Medulla oblongata (tissue), 1 donor: ENCODE measurements at regions not wholly inside any gene's neighbourhood (a gene's known extent, or its start where the extent isn't known, plus 50 kb on each side); places are given as distances from the start of the nearest gene placed in this dataset.
A peak's percentile ranks its signal among the peaks of the same experiment; 100 is the strongest.
"Not testable (repeated sequence)": the region's sequence is repeated elsewhere in the genome, so short reads cannot be mapped to it uniquely, and the experiment has no call there.

Source experiments
- DNase-seq: peaks from one replicate; pipeline ENCODE4 v3.0.0-alpha.2; 2015; ENCODE audit errors: extremely low spot score

DNA sequence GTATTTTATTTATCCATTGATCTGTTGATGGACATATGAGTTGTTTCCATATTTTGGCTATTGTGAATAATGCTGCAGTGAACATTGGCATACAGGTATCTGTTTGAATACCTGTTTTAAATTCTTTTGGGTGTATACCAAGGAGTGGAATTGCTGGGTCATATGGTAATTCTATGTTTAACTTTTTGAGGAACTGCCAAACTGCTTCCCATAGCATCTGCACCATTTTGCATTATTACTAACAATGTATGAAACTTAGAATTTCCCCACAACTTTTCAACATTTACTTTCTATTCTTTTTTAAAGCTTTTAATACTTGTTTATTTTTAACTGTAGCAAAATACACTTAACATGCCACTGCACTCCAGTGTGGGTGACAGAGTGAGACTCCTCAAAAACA is 57.0 kb upstream of the MSN start:
- no peak for DNase-seq

DNA sequence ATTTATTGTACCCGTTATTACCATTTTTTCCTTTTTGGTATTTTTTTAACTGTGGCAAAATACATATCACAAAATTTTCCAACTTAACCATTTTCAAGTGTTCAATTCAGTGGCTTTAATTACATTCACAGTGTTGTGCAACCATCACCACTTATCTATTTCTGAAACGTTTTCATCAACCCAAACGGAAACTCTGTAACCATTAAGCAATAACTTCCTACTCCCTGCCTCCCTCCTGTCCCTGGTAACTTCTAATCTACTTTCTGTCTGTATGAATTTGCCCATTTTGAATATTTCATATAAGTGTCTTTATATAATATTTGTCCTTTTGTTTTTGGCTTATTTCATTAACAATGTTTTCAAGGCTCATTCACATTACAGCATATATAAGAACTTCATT is 57.4 kb upstream of the MSN start:
- peak; percentile 21 for DNase-seq

GRCh38 chrX:65609237-65609636 is 58.2 kb upstream of the MSN start:
- no peak for DNase-seq

DNA sequence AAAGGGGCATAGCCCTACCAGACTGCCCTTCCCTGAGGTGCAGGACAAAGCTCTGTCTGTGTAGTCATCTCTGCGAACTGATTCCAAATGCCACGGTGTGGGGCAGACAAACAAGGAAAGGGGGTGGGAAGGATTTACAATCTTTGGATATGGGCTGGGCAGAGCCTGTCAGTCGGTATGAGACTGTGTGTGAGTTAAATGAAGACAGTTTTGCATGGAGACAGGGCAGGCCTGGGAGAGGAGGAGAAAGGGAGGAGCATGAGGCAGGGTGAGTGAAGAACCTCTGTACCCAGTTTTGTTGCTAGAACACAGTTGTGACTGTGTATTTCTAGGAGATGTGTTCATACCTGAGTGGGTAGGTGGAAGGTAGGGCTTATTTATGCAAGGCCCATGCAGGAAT is 59.4 kb upstream of the MSN start:
- no peak for DNase-seq

- no peak for DNase-seq
These were observed 60.2 kb upstream of the MSN start for GRCh38 chrX:65607070-65607742.

DNA sequence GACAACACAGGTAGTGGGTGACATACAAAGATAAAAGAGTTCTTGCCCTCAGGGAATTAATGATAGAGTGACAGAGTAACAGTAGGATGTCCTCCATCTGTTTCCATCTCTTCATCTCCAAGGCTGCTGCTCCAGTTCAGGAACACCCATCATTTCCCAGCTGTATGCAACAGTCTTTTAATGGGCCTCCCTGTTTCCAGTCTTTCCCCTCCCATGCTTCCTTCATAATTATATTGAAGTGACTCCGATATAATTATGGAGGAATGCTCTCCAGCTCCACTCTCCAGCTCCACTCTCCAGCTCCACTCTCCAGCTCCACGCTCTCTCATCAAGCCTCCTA is 65.3 kb upstream of the MSN start:
- DNase-seq = no peak

DNA sequence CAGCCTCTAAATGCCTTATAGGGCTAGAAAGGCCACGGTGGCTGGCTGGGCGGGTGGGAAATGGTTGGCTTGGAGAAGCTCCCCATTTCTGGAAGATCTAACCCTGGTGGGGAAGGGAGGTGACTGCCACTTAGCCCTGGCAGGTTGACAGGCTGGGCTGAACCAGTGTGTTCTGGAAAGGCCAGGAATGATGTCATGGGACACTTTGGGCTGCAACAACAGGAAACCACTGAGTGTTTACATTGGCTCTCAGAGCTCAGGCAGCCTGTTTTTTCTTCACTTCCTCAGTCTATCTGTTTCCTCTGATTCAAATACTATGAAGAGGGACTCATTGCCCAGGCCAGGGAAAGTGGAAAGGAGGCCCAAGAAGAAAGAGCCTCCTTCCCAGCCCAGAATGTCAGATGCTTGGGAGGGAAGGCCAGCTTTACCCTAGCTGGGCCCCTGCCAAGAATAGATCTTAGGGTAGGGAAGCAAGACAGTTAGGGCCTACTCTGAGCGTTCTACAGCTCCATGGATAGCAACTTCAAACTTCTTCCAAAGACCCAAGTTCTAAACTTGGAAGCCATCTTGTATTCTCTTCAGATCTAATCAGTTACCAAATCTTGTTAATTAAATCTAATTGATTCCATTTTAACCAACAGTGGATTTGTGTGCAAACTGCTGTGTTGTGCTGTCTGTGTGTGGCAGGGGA is 65.8 kb upstream of the MSN start:
- DNase-seq = peak; percentile 76

DNA sequence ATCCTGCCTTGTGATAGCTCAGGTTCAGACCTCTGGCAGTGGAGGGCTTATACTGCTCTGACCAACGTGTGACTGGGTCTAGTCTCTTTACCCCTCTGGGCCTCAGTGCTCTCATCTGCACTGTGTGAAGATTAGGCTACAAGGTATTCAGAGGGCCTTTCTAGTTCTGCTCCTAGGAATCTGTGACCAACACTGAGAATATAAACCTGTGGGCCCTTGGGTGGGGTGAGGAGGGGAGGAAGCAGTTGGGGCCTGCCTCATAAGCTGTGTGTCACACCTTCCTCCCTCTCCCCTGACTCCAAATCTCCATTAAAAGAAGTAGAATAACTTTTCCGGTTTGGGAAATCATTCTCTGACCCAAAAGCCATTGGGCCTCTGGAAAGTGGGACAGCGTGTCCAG is 66.3 kb upstream of the MSN start:
- DNase-seq = no peak

- no peak for DNase-seq
These were observed 65.5 kb upstream of the LAS1L start for GRCh38 chrX:65600106-65600505.

- DNase-seq = no peak
These were observed 64.1 kb upstream of the LAS1L start for GRCh38 chrX:65598559-65599147.

- DNase-seq = no peak
These were observed 61.9 kb upstream of the LAS1L start for GRCh38 chrX:65596270-65597034.

GRCh38 chrX:65595460-65595876 is 60.9 kb upstream of the LAS1L start:
- peak; percentile 95 for DNase-seq

DNA sequence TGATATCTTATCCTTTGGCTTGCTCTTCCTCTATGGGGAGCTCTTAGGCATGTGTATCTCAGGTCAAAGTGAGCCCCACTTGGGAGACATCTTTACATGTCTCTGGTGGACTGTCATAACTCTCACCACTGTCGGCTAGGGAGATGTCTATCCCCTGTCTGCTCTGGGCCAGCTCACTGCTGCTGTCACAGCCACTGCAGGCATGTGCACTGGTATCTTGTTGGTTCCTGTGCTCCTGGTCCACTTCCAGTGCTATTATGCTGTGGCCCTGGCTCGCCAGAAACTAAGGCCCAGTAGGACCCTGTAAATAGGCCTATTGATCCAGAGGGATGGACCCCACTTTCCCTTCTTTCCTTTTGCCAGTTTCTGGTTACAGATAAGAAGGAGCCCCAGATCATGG is 56.6 kb upstream of the LAS1L start:
- no peak for DNase-seq

DNA sequence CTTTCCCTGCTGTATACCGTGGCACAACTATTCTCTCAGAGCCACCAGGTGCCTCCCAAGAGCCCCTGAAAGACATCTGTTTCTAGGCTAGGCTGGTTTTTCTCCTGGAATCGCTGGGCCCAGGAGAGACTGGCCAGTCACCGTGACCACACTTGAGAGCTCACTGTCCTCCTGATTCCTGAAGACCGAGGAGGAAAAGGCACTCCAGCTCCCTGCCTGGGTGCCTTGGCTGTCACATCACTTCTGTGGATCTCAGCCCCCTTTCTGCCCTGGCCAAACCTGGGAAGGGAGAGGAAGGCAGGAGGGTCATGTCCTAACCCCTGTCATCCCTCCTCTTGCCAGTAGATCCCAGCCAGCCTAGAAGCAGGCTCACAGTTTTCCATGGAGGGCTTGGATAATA is 54.7 kb upstream of the LAS1L start:
- no peak for DNase-seq

- no peak for DNase-seq
These were observed 54.2 kb upstream of the LAS1L start for GRCh38 chrX:65588795-65589194.

DNA sequence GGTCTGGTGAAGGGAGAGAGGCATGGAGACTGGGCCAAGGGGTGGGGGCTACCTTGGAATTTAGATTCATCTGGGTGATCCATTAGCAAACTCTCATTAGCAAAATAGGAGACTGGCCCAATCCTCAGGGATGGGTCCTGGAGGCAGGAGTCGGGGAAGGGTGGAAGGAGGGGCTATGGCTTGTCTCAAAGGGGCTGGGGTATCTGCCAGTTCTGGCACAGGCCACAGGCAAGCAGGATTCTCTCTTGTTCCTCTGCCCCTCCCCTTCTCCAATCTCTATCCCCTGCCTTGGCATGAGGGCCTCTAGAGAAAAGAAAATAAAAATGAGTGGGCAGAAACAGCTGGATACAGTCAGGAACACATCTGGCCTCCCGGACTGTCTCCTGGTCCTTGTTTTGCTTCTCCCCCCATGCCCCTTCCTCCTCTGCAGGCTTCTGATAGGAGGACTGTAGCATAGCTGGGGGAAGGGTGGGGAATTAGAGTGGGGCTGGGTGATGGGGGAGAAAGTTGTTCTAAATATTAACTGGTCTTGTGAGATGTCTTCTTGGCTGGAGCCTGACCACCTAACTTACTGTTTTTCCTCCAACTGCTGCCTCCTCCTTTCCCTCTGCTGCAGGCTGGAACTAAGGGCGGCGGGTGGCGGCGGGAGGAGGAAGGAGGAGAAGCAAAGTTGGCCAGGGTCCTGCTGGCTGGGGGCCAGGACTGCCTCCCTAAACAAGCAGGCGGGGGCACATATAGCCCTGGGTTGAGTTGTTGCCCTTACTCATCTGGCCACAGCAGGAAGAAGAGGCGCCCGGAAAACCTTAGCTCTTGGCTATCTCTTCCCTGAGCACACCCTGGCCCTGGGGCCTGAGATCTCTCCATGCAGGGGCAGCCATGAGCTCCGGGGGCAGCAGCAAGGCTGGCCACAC is 53.3 kb upstream of the LAS1L start:
- peak; percentile 68 for DNase-seq

DNA sequence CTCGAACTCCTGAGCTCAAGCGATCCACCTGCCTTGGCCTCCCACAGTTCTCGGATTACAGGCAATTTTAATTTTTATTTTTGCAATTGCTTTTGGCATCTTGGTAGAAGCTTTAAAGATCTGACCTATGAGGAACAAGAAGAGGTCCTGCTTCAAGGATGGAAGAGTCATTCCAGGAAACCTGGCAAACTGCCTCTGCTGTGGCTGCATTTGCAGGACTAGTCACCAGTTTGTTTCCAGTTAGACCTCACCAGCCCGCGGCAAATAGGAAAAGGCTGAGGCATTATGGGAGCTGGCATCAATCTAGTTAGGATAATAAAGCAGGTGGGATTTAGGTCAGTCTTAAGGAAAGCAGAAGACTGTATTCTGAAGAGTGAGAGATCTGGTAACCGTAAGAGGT is 51.9 kb upstream of the LAS1L start:
- no peak for DNase-seq

DNA sequence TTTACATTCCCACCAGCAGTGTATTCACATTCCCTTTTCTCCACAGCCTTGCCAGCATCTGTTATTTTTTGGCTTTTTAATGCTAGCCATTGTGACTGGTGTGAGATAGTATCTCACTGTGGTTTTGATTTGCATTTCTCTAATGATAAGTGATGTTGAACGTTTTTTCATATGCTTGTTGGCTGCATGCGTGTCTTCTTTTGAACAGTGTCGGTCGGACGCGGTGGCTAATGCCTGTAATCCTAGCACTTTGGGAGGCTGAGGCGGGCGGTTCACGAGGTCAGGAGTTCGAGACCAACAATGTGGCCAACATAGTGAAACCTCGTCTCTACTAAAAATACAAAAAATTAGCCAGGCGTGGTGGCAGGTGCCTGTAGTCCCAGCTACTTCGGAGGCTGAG is 50.6 kb upstream of the LAS1L start:
- DNase-seq = not testable (repeated sequence)
